CD14-positive monocyte (primary cell): ENCODE measurements at regions not wholly inside any gene's neighbourhood (a gene's known extent, or its start where the extent isn't known, plus 50 kb on each side); places are given as distances from the start of the nearest gene placed in this dataset.

ENCODE experiments used
- DNase-seq, 3 donors: peaks; one replicate each; pipeline ENCODE4 v3.0.0-alpha.2; 2011 to 2022
- H2AFZ ChIP-seq: 2 replicates; pipeline ENCODE4 v1.6.0; 2012; ENCODE audit warnings: mild to moderate bottlenecking, low read depth, low read length, inconsistent platforms; ENCODE audit not compliant: insufficient read depth, poor library complexity, severe bottlenecking
- H3K27ac ChIP-seq, 2 donors: 1 replicate in 1 of 2; 2 replicates in 1 of 2; pipeline ENCODE4 v1.5.1; 2012 to 2013; ENCODE audit warnings: low read length in 2 of 2, control low read depth in 1 of 2, inconsistent platforms in 1 of 2, low read depth in 1 of 2, mild to moderate bottlenecking in 1 of 2
- H3K27me3 ChIP-seq, 2 donors: one replicate each; pipeline versions ENCODE4 v1.6.0 to v1.6.1; 2011 to 2013; ENCODE audit warnings: low read length in 2 of 2; ENCODE audit not compliant: control insufficient read depth in 2 of 2, insufficient read depth in 2 of 2
- H3K36me3 ChIP-seq, 2 donors: replicated peaks in 1 of 2; 1 replicate in 1 of 2; 2 replicates in 1 of 2; pipeline versions ENCODE4 v1.5.1 to v1.6.1; 2012 to 2013; ENCODE audit warnings: low read length in 2 of 2, control low read depth in 1 of 2, inconsistent platforms in 1 of 2, mild to moderate bottlenecking in 1 of 2; ENCODE audit not compliant: insufficient read depth in 2 of 2, control insufficient read depth in 1 of 2
- H3K4me1 ChIP-seq, 2 donors: 1 replicate in 1 of 2; 2 replicates in 1 of 2; pipeline versions ENCODE4 v1.5.1 to v1.6.1; 2012 to 2013; ENCODE audit warnings: low read length in 2 of 2, control low read depth in 1 of 2, inconsistent platforms in 1 of 2, mild to moderate bottlenecking in 1 of 2, moderate library complexity in 1 of 2; ENCODE audit not compliant: insufficient read depth in 2 of 2, control insufficient read depth in 1 of 2
- H3K4me2 ChIP-seq: replicated peaks from 2 replicates; pipeline ENCODE3; 2012; ENCODE audit warnings: low read length, moderate library complexity, mild to moderate bottlenecking; ENCODE audit not compliant: poor library complexity, severe bottlenecking; ENCODE audit errors: extremely low read depth
- H3K4me3 ChIP-seq, 3 experiments: fragments of 200-600 bp in 1 of 3; sonication (generic) in 1 of 3; replicated peaks in 1 of 3; 1 replicate in 2 of 3; 2 replicates in 1 of 3; pipeline ENCODE4 v1.5.1; 2011 to 2013; ENCODE audit warnings: low read length in 3 of 3, mild to moderate bottlenecking in 3 of 3, control low read depth in 2 of 3, low read depth in 2 of 3, inconsistent platforms in 1 of 3, moderate library complexity in 1 of 3
- H3K79me2 ChIP-seq: 2 replicates; pipeline ENCODE4 v1.6.0; 2012; ENCODE audit warnings: mild to moderate bottlenecking, control low read depth, inconsistent platforms, low read length, moderate library complexity; ENCODE audit not compliant: insufficient read depth
- H3K9ac ChIP-seq: 2 replicates; pipeline ENCODE4 v1.6.0; 2017; ENCODE audit warnings: low read length, mild to moderate bottlenecking; ENCODE audit not compliant: insufficient read depth, poor library complexity, severe bottlenecking
- H3K9me3 ChIP-seq, 2 donors: replicated peaks in 1 of 2; 1 replicate in 1 of 2; 2 replicates in 1 of 2; pipeline versions ENCODE4 v1.5.1 to v1.6.1; 2012 to 2013; ENCODE audit warnings: low read length in 2 of 2, control low read depth in 1 of 2; ENCODE audit not compliant: control insufficient read depth in 1 of 2, insufficient read depth in 1 of 2
- H4K20me1 ChIP-seq: 2 replicates; pipeline ENCODE4 v1.6.0; 2012; ENCODE audit warnings: mild to moderate bottlenecking, low read length, control low read depth, moderate library complexity; ENCODE audit not compliant: insufficient read depth
- H3K27ac Mint-ChIP-seq, 7 donors: one replicate each; pipeline ENCODE4 v1.8.0; 2020; ENCODE audit warnings: mild to moderate bottlenecking in 7 of 7, mixed read lengths in 7 of 7, moderate library complexity in 6 of 7, inconsistent platforms in 2 of 7
- H3K27me3 Mint-ChIP-seq, 3 donors: one replicate each; pipeline ENCODE4 v1.8.0; 2021 to 2022; ENCODE audit warnings: low read depth in 3 of 3, mild to moderate bottlenecking in 3 of 3, mixed read lengths in 3 of 3, moderate library complexity in 3 of 3, inconsistent platforms in 1 of 3
- H3K36me3 Mint-ChIP-seq, 2 donors: one replicate each; pipeline ENCODE4 v1.8.0; 2020; ENCODE audit warnings: mixed read lengths in 2 of 2, inconsistent platforms in 1 of 2, mild to moderate bottlenecking in 1 of 2
- H3K4me1 Mint-ChIP-seq: one replicate; pipeline ENCODE4 v1.8.0; 2020; ENCODE audit warnings: mild to moderate bottlenecking, mixed read lengths
- H3K4me3 Mint-ChIP-seq, 2 donors: one replicate each; pipeline ENCODE4 v1.8.0; 2020; ENCODE audit warnings: mild to moderate bottlenecking in 2 of 2, mixed read lengths in 2 of 2, moderate library complexity in 1 of 2
- H3K9me3 Mint-ChIP-seq, 7 donors: one replicate each; pipeline ENCODE4 v1.8.0; 2020 to 2022; ENCODE audit warnings: mixed read lengths in 7 of 7, mild to moderate bottlenecking in 6 of 7, moderate library complexity in 6 of 7, inconsistent platforms in 2 of 7
- CTCF ChIP-seq: fragments of 200-600 bp; IDR thresholded peaks from one replicate; pipeline ENCODE4 v1.8.0; 2022; ENCODE audit warnings: antibody characterized with exemption, mild to moderate bottlenecking
- WGBS: methylation state at CpG from one replicate; pipeline ENCODE4 v1.1.5; 2013; ENCODE audit warnings: missing lambda C conversion rate; ENCODE audit not compliant: insufficient coverage; 5-methylcytosine and 5-hydroxymethylcytosine counted together
- intact Hi-C, 2 donors: fragments of 100-400 bp; cut with micrococcal nuclease; formaldehyde crosslinking; loops; one replicate each; pipeline versions ENCODE4 v1.15.0 to v1.15.1; 2023

GRCh38 chr5:93998951-93999455 is 257.6 kb upstream of the POU5F2 start:
- Mint-ChIP-seq H3K36me3 (peaks cover 12 to 16% of the 10 kb centered on the region in 2 donors), H3K4me1 (no peaks in the 10 kb centered on the region), H3K27me3 (no peaks in the 10 kb centered on the region), H3K4me3 (no peak overlapping the region), H3K9me3 (peaks cover 0 to 15% (median 6%) of the 10 kb centered on the region in 7 donors), H3K27ac (no peak overlapping the region)
- Histone ChIP-seq H3K9me3 (peaks cover 0 to 7% of the 10 kb centered on the region in 2 donors), H3K27ac (no peak overlapping the region), H3K9ac (no peak overlapping the region), H3K36me3 (no peaks in the 10 kb centered on the region), H3K79me2 (no peaks in the 10 kb centered on the region), H2AFZ (no peak overlapping the region), H3K4me1 (no peaks in the 10 kb centered on the region), H4K20me1 (no peaks in the 10 kb centered on the region), H3K4me3 (no peak overlapping the region), H3K27me3 (no peaks in the 10 kb centered on the region), H3K4me2 (no peak overlapping the region)
- WGBS, result no CpG with 5 or more reads among the region's 1 CpG
- intact Hi-C loops, result no loop called here
- no peak for DNase-seq
- TF ChIP-seq CTCF, result no peak

GRCh38 chr5:93997562-93997961 is 256.2 kb upstream of the POU5F2 start:
- H3K27me3 ChIP-seq, result no peaks in the 10 kb centered on the region
- Mint-ChIP-seq H3K27me3 (no peaks in the 10 kb centered on the region), H3K36me3 (peaks cover 12 to 13% of the 10 kb centered on the region in 2 donors), H3K27ac (no peak overlapping the region), H3K9me3 (peaks cover 0 to 15% (median 6%) of the 10 kb centered on the region in 7 donors), H3K4me3 (no peak overlapping the region), H3K4me1 (no peaks in the 10 kb centered on the region)
- no peaks in the 10 kb centered on the region for H3K79me2 ChIP-seq
- no peak overlapping the region for H3K4me2 ChIP-seq
- H3K27ac ChIP-seq, result no peak overlapping the region
- H3K4me3 ChIP-seq, result no peak overlapping the region
- H3K9me3 ChIP-seq, result peaks cover 0 to 7% of the 10 kb centered on the region in 2 donors
- H3K4me1 ChIP-seq, result no peaks in the 10 kb centered on the region
- intact Hi-C loops, result no loop called here
- H3K36me3 ChIP-seq, result no peaks in the 10 kb centered on the region
- TF ChIP-seq CTCF, result no peak
- no peak overlapping the region for H3K9ac ChIP-seq
- no peak for DNase-seq
- no peaks in the 10 kb centered on the region for H4K20me1 ChIP-seq
- WGBS, result no CpG with 5 or more reads among the region's 1 CpG
- no peak overlapping the region for H2AFZ ChIP-seq
